Vagina (tissue), 2 donors: ENCODE measurements at regions not wholly inside any gene's neighbourhood (a gene's known extent, or its start where the extent isn't known, plus 50 kb on each side); places are given as distances from the start of the nearest gene placed in this dataset.

Experiments used
- DNase-seq, 2 donors: peaks; one replicate each; pipeline ENCODE4 v3.0.0-alpha.2; 2017; ENCODE audit errors: extremely low spot score in 2 of 2
- H3K27ac ChIP-seq: fragments of 200-600 bp; sonication (generic); one replicate; pipeline ENCODE4 v1.5.1; 2019
- H3K27me3 ChIP-seq: fragments of 200-600 bp; sonication (generic); one replicate; pipeline ENCODE4 v1.5.1; 2019
- H3K36me3 ChIP-seq, 2 donors: fragments of 200-600 bp; sonication (generic); one replicate each; pipeline ENCODE4 v1.5.1; 2017 to 2019
- H3K4me1 ChIP-seq: fragments of 200-600 bp; sonication (generic); one replicate; pipeline ENCODE4 v1.5.1; 2019
- H3K4me3 ChIP-seq, 2 donors: fragments of 200-600 bp; sonication (generic); 1 replicate in 1 of 2; 2 replicates in 1 of 2; pipeline ENCODE4 v1.5.1; 2016 to 2019
- H3K9me3 ChIP-seq: fragments of 200-600 bp; sonication (generic); one replicate; pipeline ENCODE4 v1.5.1; 2019
- CTCF ChIP-seq, 3 experiments: fragments of 450-650 bp in 2 of 3; fragments of 200-600 bp in 1 of 3; sonication (generic) in 1 of 3; IDR thresholded peaks; one replicate each; pipeline ENCODE4 v1.5.1; 2017 to 2019; ENCODE audit warnings: antibody characterized with exemption in 3 of 3, mild to moderate bottlenecking in 2 of 3, moderate library complexity in 2 of 3
- POLR2A ChIP-seq, 2 donors: fragments of 450-650 bp; IDR thresholded peaks; one replicate each; pipeline ENCODE4 v1.6.1; 2017; ENCODE audit warnings: antibody characterized with exemption in 2 of 2, mild to moderate bottlenecking in 2 of 2, moderate library complexity in 2 of 2
- POLR2AphosphoS5 ChIP-seq, 2 donors: sonication (generic); formaldehyde crosslinking; IDR thresholded peaks; one replicate each; pipeline ENCODE4 v1.9.0; 2017; ENCODE audit warnings: antibody characterized with exemption in 2 of 2, mild to moderate bottlenecking in 2 of 2, low read depth in 1 of 2; ENCODE audit not compliant: insufficient read depth in 1 of 2
- intact Hi-C: fragments of 100-400 bp; cut with DNase I; formaldehyde crosslinking; loops from one replicate; pipeline ENCODE4 v1.15.1; 2023

- Histone ChIP-seq H3K4me3 (no peak overlapping the region), H3K27ac (no peak overlapping the region), H3K9me3 (no peaks in the 10 kb centered on the region), H3K36me3 (no peaks in the 10 kb centered on the region), H3K4me1 (no peaks in the 10 kb centered on the region), H3K27me3 (no peaks in the 10 kb centered on the region)
- TF ChIP-seq CTCF (IDR thresholded peaks at IDR 0.05) (no peak), POLR2A (IDR thresholded peaks at IDR 0.05) (no peak), POLR2AphosphoS5 (IDR thresholded peaks at IDR 0.05; ENCODE audit: insufficient read depth in 1 of 2, low read depth in 1 of 2) (no peak)
- no peak for DNase-seq
- intact Hi-C loops: no loop called here
These were observed 1138.4 kb downstream of the TBL1XR1 start for GRCh38 chr3:176058856-176059255.

GRCh38 chr3:176055836-176056235, 1141.4 kb downstream of the TBL1XR1 start:
- Histone ChIP-seq H3K27me3 (no peaks in the 10 kb centered on the region), H3K36me3 (no peaks in the 10 kb centered on the region), H3K4me3 (no peak overlapping the region), H3K4me1 (no peaks in the 10 kb centered on the region), H3K27ac (no peak overlapping the region), H3K9me3 (no peaks in the 10 kb centered on the region)
- no peak for DNase-seq
- intact Hi-C loops: no loop called here
- TF ChIP-seq POLR2A (IDR thresholded peaks at IDR 0.05): no peak
- TF ChIP-seq CTCF (IDR thresholded peaks at IDR 0.05): no peak
- TF ChIP-seq POLR2AphosphoS5 (IDR thresholded peaks at IDR 0.05; ENCODE audit: insufficient read depth in 1 of 2, low read depth in 1 of 2): no peak

- no peak for DNase-seq
- H3K4me3 ChIP-seq: no peak overlapping the region
- TF ChIP-seq POLR2A (IDR thresholded peaks at IDR 0.05): no peak
- TF ChIP-seq POLR2AphosphoS5 (IDR thresholded peaks at IDR 0.05; ENCODE audit: insufficient read depth in 1 of 2, low read depth in 1 of 2): no peak
- no peak for TF ChIP-seq CTCF (IDR thresholded peaks at IDR 0.05)
- no peaks in the 10 kb centered on the region for H3K4me1 ChIP-seq
- H3K27ac ChIP-seq: no peak overlapping the region
- no peaks in the 10 kb centered on the region for H3K9me3 ChIP-seq
- H3K36me3 ChIP-seq: no peaks in the 10 kb centered on the region
- H3K27me3 ChIP-seq: no peaks in the 10 kb centered on the region
- intact Hi-C loops: no loop called here
These were observed 1145.5 kb downstream of the TBL1XR1 start for GRCh38 chr3:176051766-176052165.

DNA sequence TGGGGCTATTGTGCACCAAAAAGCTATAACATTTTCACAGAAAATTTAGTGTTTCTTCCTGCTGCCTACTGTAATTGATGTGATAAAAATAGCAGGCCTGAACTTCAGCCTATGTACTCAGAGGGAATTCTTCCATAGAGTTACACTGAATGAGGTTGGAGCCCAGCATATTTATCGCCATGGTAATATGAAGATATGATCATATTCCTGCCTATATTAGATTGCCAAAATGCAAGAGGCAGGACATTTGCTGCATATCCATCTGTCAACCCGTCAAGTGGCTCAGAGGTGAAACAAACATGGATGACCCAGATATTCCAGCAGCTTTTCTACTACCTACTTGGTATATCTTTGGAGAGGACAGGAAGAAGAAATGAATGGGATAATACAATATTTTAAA, 1150.6 kb downstream of the TBL1XR1 start:
- Histone ChIP-seq H3K27me3 (no peaks in the 10 kb centered on the region), H3K4me3 (no peak overlapping the region), H3K27ac (no peak overlapping the region), H3K4me1 (no peaks in the 10 kb centered on the region), H3K9me3 (no peaks in the 10 kb centered on the region), H3K36me3 (no peaks in the 10 kb centered on the region)
- intact Hi-C loops: no loop called here
- DNase-seq: no peak
- TF ChIP-seq POLR2A (IDR thresholded peaks at IDR 0.05): no peak
- no peak for TF ChIP-seq CTCF (IDR thresholded peaks at IDR 0.05)
- no peak for TF ChIP-seq POLR2AphosphoS5 (IDR thresholded peaks at IDR 0.05; ENCODE audit: insufficient read depth in 1 of 2, low read depth in 1 of 2)

DNA sequence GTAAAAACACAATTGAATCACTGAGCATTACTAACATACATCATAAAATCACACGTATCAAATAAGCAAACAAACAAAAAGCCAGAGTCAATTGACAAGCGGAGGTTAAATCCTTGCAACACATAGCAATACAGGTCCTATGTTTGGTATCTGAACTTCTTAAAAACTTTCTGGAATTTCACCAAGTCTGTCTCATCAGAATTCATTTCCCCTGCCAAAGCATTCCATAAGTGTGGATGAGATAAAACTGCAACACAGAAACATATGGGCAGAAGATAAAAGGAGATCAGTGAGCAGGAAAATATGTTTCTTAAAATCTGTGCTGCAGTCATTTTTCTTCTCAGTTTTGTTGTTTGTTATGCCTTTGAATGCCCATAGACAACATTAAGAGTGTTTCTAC, 1155.5 kb downstream of the TBL1XR1 start:
- H3K4me1 ChIP-seq: peaks cover 8% of the 10 kb centered on the region
- intact Hi-C loops: no loop called here
- no peak overlapping the region for H3K4me3 ChIP-seq
- H3K36me3 ChIP-seq: no peaks in the 10 kb centered on the region
- H3K27me3 ChIP-seq: no peaks in the 10 kb centered on the region
- no peak overlapping the region for H3K27ac ChIP-seq
- no peaks in the 10 kb centered on the region for H3K9me3 ChIP-seq
- DNase-seq: no peak
- TF ChIP-seq POLR2A (IDR thresholded peaks at IDR 0.05) (no peak), CTCF (IDR thresholded peaks at IDR 0.05) (no peak), POLR2AphosphoS5 (IDR thresholded peaks at IDR 0.05; ENCODE audit: insufficient read depth in 1 of 2, low read depth in 1 of 2) (no peak)
